Spleen (tissue), 11 donors: ENCODE measurements at regions not wholly inside any gene's neighbourhood (a gene's known extent, or its start where the extent isn't known, plus 50 kb on each side); places are given as distances from the start of the nearest gene placed in this dataset.

Experiments used
- DNase-seq: peaks from one replicate; pipeline ENCODE4 v3.0.0-alpha.2; 2020
- H3K27ac ChIP-seq, 8 donors: fragments of 200-600 bp; sonication (generic) in 7 of 8; 1 replicate in 4 of 8; 2 replicates in 4 of 8; pipeline versions ENCODE4 v1.5.0 to v1.8.0; 2016 to 2021; ENCODE audit warnings: inconsistent platforms in 4 of 8, mild to moderate bottlenecking in 4 of 8, moderate library complexity in 1 of 8
- H3K27me3 ChIP-seq, 7 donors: fragments of 200-600 bp; sonication (generic) in 6 of 7; replicated peaks in 1 of 7; 1 replicate in 4 of 7; 2 replicates in 3 of 7; pipeline versions ENCODE4 v1.5.0 to v1.8.0; 2016 to 2021; ENCODE audit warnings: inconsistent platforms in 3 of 7, mild to moderate bottlenecking in 1 of 7
- H3K36me3 ChIP-seq, 6 donors: fragments of 200-600 bp; sonication (generic) in 5 of 6; 1 replicate in 4 of 6; 2 replicates in 2 of 6; pipeline versions ENCODE4 v1.5.0 to v1.8.0; 2016 to 2021; ENCODE audit warnings: inconsistent platforms in 2 of 6
- H3K4me1 ChIP-seq, 6 donors: fragments of 200-600 bp; sonication (generic) in 5 of 6; 1 replicate in 3 of 6; 2 replicates in 3 of 6; pipeline versions ENCODE4 v1.5.0 to v1.8.0; 2016 to 2021; ENCODE audit warnings: inconsistent platforms in 3 of 6
- H3K4me3 ChIP-seq, 8 donors: fragments of 200-600 bp; sonication (generic) in 7 of 8; 1 replicate in 4 of 8; 2 replicates in 4 of 8; pipeline versions ENCODE4 v1.5.0 to v1.8.0; 2016 to 2021; ENCODE audit warnings: inconsistent platforms in 4 of 8, mild to moderate bottlenecking in 4 of 8, moderate library complexity in 2 of 8
- H3K9me3 ChIP-seq, 8 donors: fragments of 200-600 bp; sonication (generic) in 7 of 8; 1 replicate in 4 of 8; 2 replicates in 4 of 8; pipeline versions ENCODE4 v1.5.0 to v1.8.0; 2016 to 2021; ENCODE audit warnings: inconsistent platforms in 4 of 8
- POLR2A ChIP-seq, 3 donors: fragments of 450-650 bp; IDR thresholded peaks; one replicate each; pipeline ENCODE4 v1.5.1; 2017; ENCODE audit warnings: antibody characterized with exemption in 3 of 3, mild to moderate bottlenecking in 1 of 3
- POLR2AphosphoS5 ChIP-seq, 3 donors: sonication (generic); formaldehyde crosslinking; IDR thresholded peaks; one replicate each; pipeline ENCODE4 v1.5.1; 2017; ENCODE audit warnings: antibody characterized with exemption in 3 of 3
- WGBS, 5 donors: extraction: QIAGEN DNeasy Blood & Tissue Kit in 3 of 5; methylation state at CpG; one replicate each; pipeline versions ENCODE4 v1.1.5 to v1.1.7; 2013 to 2018; 5-methylcytosine and 5-hydroxymethylcytosine counted together
- intact Hi-C: fragments of 100-400 bp; cut with DNase I; formaldehyde crosslinking; loops from one replicate; pipeline ENCODE4 v1.15.0; 2023; ENCODE audit warnings: low total_unique reads
- TF ChIP-seq, protein P1 (sequence below), 11 experiments: fragments of 200-600 bp in 7 of 11; fragments of 450-650 bp in 4 of 11; sonication (generic) in 4 of 11; IDR thresholded peaks in 8 of 11; conservative IDR thresholded peaks in 3 of 11; 1 replicate in 7 of 11; 2 replicates in 4 of 11; pipeline versions ENCODE4 v1.4.0 to v1.8.0; 2016 to 2021; ENCODE audit warnings: antibody characterized with exemption in 11 of 11, inconsistent platforms in 4 of 11, mild to moderate bottlenecking in 1 of 11
- donor health status: healthy with polysubstance abuse.
- donor health status: DM: no; HTN: no; CAD: no; lungs with moderate emphysema.
- donor health status: DM: no; HTN: no; CAD: no.
- donor health status: Bipolar disorder and iron deficiency.
- donor health status: healthy.
- donor health status: DM: no; HTN: no; CAD: no.
- donor health status: DM: yes; HTN: yes; CAD: no.

DNA sequence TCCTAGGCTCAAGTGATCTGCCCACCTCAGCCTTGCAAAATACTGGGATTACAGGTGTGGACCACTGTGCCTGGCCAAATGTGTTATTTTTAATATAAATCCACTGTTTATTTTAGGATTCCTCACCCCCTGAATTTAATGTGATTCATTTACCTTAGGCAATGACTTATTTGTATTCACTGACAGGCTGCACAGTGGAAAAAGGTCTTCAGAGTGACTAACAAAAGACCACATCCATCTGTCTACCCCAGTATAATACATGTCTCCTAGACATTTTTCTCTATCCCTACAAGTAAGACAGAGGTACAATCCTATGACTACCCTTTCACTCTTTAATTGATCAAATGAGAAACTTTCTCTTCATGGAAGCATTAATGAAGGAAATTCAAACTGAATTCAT, 230.2 kb downstream of the AHR start:
- intact Hi-C loops, result loop anchor here (2.0 to 10.0 kb wide), 2 partner anchors 16 to 224 kb away; no protein-coding TSS in a partner anchor
- Histone ChIP-seq H3K27ac (no peak overlapping the region), H3K27me3 (no peaks in the 10 kb centered on the region), H3K4me3 (no peak overlapping the region), H3K4me1 (peaks cover 0 to 11% (median 1%) of the 10 kb centered on the region in 6 donors), H3K36me3 (no peaks in the 10 kb centered on the region), H3K9me3 (no peaks in the 10 kb centered on the region)
- TF ChIP-seq POLR2A (IDR thresholded peaks at IDR 0.05) (no peak), POLR2AphosphoS5 (IDR thresholded peaks at IDR 0.05) (no peak)
- TF ChIP-seq, protein P1, sequence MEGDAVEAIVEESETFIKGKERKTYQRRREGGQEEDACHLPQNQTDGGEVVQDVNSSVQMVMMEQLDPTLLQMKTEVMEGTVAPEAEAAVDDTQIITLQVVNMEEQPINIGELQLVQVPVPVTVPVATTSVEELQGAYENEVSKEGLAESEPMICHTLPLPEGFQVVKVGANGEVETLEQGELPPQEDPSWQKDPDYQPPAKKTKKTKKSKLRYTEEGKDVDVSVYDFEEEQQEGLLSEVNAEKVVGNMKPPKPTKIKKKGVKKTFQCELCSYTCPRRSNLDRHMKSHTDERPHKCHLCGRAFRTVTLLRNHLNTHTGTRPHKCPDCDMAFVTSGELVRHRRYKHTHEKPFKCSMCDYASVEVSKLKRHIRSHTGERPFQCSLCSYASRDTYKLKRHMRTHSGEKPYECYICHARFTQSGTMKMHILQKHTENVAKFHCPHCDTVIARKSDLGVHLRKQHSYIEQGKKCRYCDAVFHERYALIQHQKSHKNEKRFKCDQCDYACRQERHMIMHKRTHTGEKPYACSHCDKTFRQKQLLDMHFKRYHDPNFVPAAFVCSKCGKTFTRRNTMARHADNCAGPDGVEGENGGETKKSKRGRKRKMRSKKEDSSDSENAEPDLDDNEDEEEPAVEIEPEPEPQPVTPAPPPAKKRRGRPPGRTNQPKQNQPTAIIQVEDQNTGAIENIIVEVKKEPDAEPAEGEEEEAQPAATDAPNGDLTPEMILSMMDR (IDR thresholded peaks at IDR 0.05 in 8 of 11, conservative IDR thresholded peaks at IDR 0.05 in 3 of 11), result no peak
- no peak for DNase-seq

DNA sequence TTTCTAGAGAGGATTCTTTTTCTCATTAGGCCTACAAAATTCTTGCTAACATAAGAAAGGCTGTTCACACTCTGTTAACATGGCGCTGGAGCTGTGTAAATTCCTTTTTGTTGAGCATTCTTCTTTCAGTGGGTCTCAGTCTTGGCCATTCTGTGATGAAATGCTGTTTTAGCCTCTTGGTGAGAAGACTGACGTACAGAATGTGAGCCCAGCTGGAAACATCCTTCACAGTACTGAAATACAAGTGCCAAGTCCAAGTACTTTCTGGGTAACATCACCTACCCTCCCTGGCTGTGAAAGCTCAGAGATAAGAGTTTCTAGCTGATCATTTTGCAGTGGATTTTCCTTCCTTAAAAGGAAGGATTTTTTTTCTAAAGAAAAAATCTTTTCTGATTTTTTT, 231.8 kb downstream of the AHR start:
- intact Hi-C loops, result no loop called here
- Histone ChIP-seq H3K27me3 (no peaks in the 10 kb centered on the region), H3K9me3 (no peaks in the 10 kb centered on the region), H3K36me3 (no peaks in the 10 kb centered on the region), H3K4me3 (no peak overlapping the region), H3K27ac (no peak overlapping the region), H3K4me1 (peaks cover 0 to 8% (median 1%) of the 10 kb centered on the region in 6 donors)
- 80 to 95% (median 87%) methylated on average over 2 of the region's 2 CpGs for WGBS, 5 donors
- DNase-seq, result no peak
- TF ChIP-seq, protein P1 (IDR thresholded peaks at IDR 0.05 in 8 of 11, conservative IDR thresholded peaks at IDR 0.05 in 3 of 11), result no peak
- TF ChIP-seq POLR2AphosphoS5 (IDR thresholded peaks at IDR 0.05) (no peak), POLR2A (IDR thresholded peaks at IDR 0.05) (no peak)

DNA sequence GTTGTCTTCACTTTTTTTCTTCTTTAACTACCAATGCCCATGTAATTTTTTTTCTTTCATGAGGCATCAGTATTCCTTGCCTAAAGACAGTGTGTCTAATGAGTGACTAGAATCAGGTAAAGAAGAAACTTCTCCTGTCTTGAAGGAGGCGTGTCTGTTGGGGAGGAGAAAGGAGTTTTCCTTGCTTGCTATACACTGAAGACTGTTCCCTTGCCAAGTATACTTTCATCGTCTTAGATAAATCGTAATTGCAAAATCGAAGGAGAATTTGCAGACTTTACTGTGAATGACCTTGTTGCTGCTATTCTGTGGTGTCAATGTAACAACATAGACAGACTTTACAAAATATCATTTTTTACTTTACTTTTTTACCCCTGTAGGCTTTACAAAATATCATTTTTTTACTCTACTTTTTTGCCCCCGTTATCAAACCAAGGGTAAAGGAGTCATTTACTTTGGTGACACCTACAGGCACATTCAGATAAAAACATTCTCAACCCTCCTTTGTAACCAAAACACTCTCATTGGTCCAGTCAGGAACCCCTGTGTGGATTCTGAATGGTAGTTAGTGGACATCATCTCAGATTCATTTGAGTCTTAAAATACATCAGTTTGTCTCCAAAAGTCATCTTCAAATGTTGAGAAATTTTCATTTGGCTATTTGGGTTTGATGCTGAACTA, 232.4 kb downstream of the AHR start:
- DNase-seq, result no peak
- no peak overlapping the region for H3K27ac ChIP-seq
- no peaks in the 10 kb centered on the region for H3K9me3 ChIP-seq
- WGBS, 5 donors, result 67 to 77% (median 73%) methylated on average over 5 of the region's 5 CpGs
- H3K4me3 ChIP-seq, result no peak overlapping the region
- no peaks in the 10 kb centered on the region for H3K27me3 ChIP-seq
- intact Hi-C loops, result no loop called here
- no peak for TF ChIP-seq POLR2AphosphoS5 (IDR thresholded peaks at IDR 0.05)
- TF ChIP-seq, protein P1 (IDR thresholded peaks at IDR 0.05 in 8 of 11, conservative IDR thresholded peaks at IDR 0.05 in 3 of 11), result peak in 6 of 11 experiments; percentile 10 to 41 (median 18)
- H3K4me1 ChIP-seq, result peaks cover 0 to 8% (median 1%) of the 10 kb centered on the region in 6 donors
- H3K36me3 ChIP-seq, result no peaks in the 10 kb centered on the region

- no peaks in the 10 kb centered on the region for H3K9me3 ChIP-seq
- H3K27ac ChIP-seq, result no peak overlapping the region
- intact Hi-C loops, result no loop called here
- no peak for DNase-seq
- H3K36me3 ChIP-seq, result no peaks in the 10 kb centered on the region
- no peak for TF ChIP-seq POLR2A (IDR thresholded peaks at IDR 0.05)
- no peaks in the 10 kb centered on the region for H3K27me3 ChIP-seq
- peaks cover 0 to 8% (median 1%) of the 10 kb centered on the region in 6 donors for H3K4me1 ChIP-seq
- WGBS, 5 donors, result 75 to 91% (median 79%) methylated on average over 2 of the region's 2 CpGs
- H3K4me3 ChIP-seq, result no peak overlapping the region
These were observed 234.5 kb downstream of the AHR start for GRCh38 chr7:17532861-17533404.
